GM12878 (cell line): ENCODE measurements at regions not wholly inside any gene's neighbourhood (a gene's known extent, or its start where the extent isn't known, plus 50 kb on each side); places are given as distances from the start of the nearest gene placed in this dataset.

ENCODE experiments used
- ATAC-seq: fragments of 200-7000 bp; cut with Tn5 transposase; 3 replicates; pipeline ENCODE4 v1.9.1; 2020; ENCODE audit warnings: mild to moderate bottlenecking, moderate library complexity
- BruUV-seq: library from RNA; stranded (reverse); fragments of 400-500 nt; replicated peaks from 2 replicates; lab custom pipeline; 2021; lab: Mats Ljungman, UMichigan
- CTCF ChIA-PET: fragments of 300-600 bp; sonication (Branson Sonifier 250); formaldehyde crosslinking; extraction: SDS; loops from one replicate; lab custom pipeline; 2021; ENCODE audit warnings: inconsistent platforms; lab: Yijun Ruan, JAX
- POLR2A ChIA-PET: fragments of 350-600 bp; formaldehyde crosslinking; extraction: SDS; loops from one replicate; lab custom pipeline; 2021; ENCODE audit warnings: inconsistent platforms; lab: Charles Lee
- RAD21 ChIA-PET: fragments of 300-600 bp; sonication (Branson Sonifier 250); formaldehyde crosslinking; loops from one replicate; lab custom pipeline; 2023; ENCODE audit warnings: antibody characterized with exemption; ENCODE audit not compliant: unreplicated experiment; lab: Charles Lee
- SMC1A ChIA-PET: fragments of 300-600 bp; sonication (Branson Sonifier 250); formaldehyde crosslinking; loops from one replicate; lab custom pipeline; 2023; ENCODE audit not compliant: unreplicated experiment, uncharacterized antibody; lab: Charles Lee
- DNase-seq: peaks from one replicate; pipeline ENCODE4 v3.0.0-alpha.2; 2011; ENCODE audit warnings: low read depth, low spot score
- FAIRE-seq: peaks from 3 replicates; lab custom pipeline; 2011; peaks lifted over from hg19 to GRCh38; lab: Jason Lieb, UNC
- H2AFZ ChIP-seq: 2 replicates; pipeline ENCODE4 v1.6.0; 2011; ENCODE audit warnings: low read depth, low read length, control low read depth; ENCODE audit not compliant: control insufficient read depth
- H3K27ac ChIP-seq: 2 replicates; pipeline ENCODE4 v1.5.1; 2011; ENCODE audit warnings: control low read depth; ENCODE audit not compliant: control insufficient read depth, insufficient read depth
- H3K27me3 ChIP-seq, 2 experiments: replicated peaks in 1 of 2; 2 replicates each; pipeline versions ENCODE4 v1.6.0 to v1.6.1; 2011; ENCODE audit warnings: low read length in 1 of 2; ENCODE audit not compliant: control insufficient read depth in 2 of 2, insufficient read depth in 2 of 2
- H3K36me3 ChIP-seq, 2 experiments: 2 replicates each; pipeline ENCODE4 v1.5.1; 2011; ENCODE audit warnings: low read length in 1 of 2; ENCODE audit not compliant: control insufficient read depth in 2 of 2, insufficient read depth in 2 of 2
- H3K4me1 ChIP-seq: 2 replicates; pipeline ENCODE4 v1.6.1; 2011; ENCODE audit warnings: mild to moderate bottlenecking, low read length, moderate library complexity, mixed read lengths; ENCODE audit not compliant: control insufficient read depth, insufficient read depth
- H3K4me2 ChIP-seq: 2 replicates; pipeline ENCODE4 v1.6.0; 2011; ENCODE audit warnings: control low read depth; ENCODE audit not compliant: control insufficient read depth, insufficient read depth
- H3K4me3 ChIP-seq: fragments of 200-600 bp; sonication (generic); 2 replicates; pipeline ENCODE4 v1.5.1; 2016
- H3K79me2 ChIP-seq: 2 replicates; pipeline ENCODE4 v1.6.0; 2011; ENCODE audit warnings: low read length; ENCODE audit not compliant: control insufficient read depth, insufficient read depth
- H3K9ac ChIP-seq: 2 replicates; pipeline ENCODE4 v1.8.0; 2011; ENCODE audit warnings: low read length, control low read depth, mixed read lengths; ENCODE audit not compliant: control insufficient read depth, insufficient read depth
- H3K9me3 ChIP-seq: replicated peaks from 3 replicates; pipeline ENCODE4 v1.5.1; 2011; ENCODE audit warnings: mild to moderate bottlenecking, low read length; ENCODE audit not compliant: control insufficient read depth, insufficient read depth
- H4K20me1 ChIP-seq: 2 replicates; pipeline ENCODE4 v1.6.0; 2011; ENCODE audit not compliant: control insufficient read depth, insufficient read depth
- BACH1 ChIP-seq: fragments of 450-650 bp; IDR thresholded peaks from 2 replicates; pipeline ENCODE4 v1.6.1; 2017; ENCODE audit warnings: mild to moderate bottlenecking, borderline replicate concordance
- CBFB ChIP-seq: IDR thresholded peaks from 2 replicates; pipeline ENCODE4 v1.6.1; 2016; ENCODE audit warnings: antibody characterized with exemption, low read depth
- CREB1 ChIP-seq: IDR thresholded peaks from 2 replicates; pipeline ENCODE4 v1.6.1; 2012; ENCODE audit warnings: low read depth, mild to moderate bottlenecking, inconsistent platforms
- CTCF ChIP-seq, 3 experiments: IDR thresholded peaks in 2 of 3; conservative IDR thresholded peaks in 1 of 3; 2 replicates each; pipeline ENCODE4 v1.5.1; 2011; ENCODE audit warnings: low read depth in 3 of 3, low read length in 3 of 3, mild to moderate bottlenecking in 3 of 3, control low read depth in 2 of 3, moderate library complexity in 2 of 3, inconsistent platforms in 1 of 3, mixed read lengths in 1 of 3; ENCODE audit not compliant: control insufficient read depth in 2 of 3, insufficient read depth in 1 of 3; ENCODE audit errors: extremely low read depth in 1 of 3
- EED ChIP-seq: sonication (generic); IDR thresholded peaks from 2 replicates; pipeline ENCODE4 v1.6.1; 2016; ENCODE audit warnings: antibody characterized with exemption, low read depth
- FOS ChIP-seq: IDR thresholded peaks from 3 replicates; pipeline ENCODE4 v1.6.1; 2011; ENCODE audit warnings: borderline replicate concordance; ENCODE audit not compliant: insufficient read length; ENCODE audit errors: extremely low read depth
- IRF4 ChIP-seq: IDR thresholded peaks from 2 replicates; pipeline ENCODE4 v1.6.1; 2011; ENCODE audit warnings: low read depth, low read length
- MLLT1 ChIP-seq: fragments of 450-650 bp; IDR thresholded peaks from 2 replicates; pipeline ENCODE4 v1.6.1; 2016; ENCODE audit warnings: mild to moderate bottlenecking
- MTA3 ChIP-seq: IDR thresholded peaks from 2 replicates; pipeline ENCODE4 v1.6.1; 2012; ENCODE audit warnings: low read length, inconsistent platforms, borderline replicate concordance
- NBN ChIP-seq: fragments of 450-650 bp; IDR thresholded peaks from 2 replicates; pipeline ENCODE4 v1.6.1; 2016
- NFXL1 ChIP-seq: fragments of 450-650 bp; IDR thresholded peaks from 2 replicates; pipeline ENCODE4 v1.6.1; 2017; ENCODE audit warnings: antibody characterized with exemption, mild to moderate bottlenecking, borderline replicate concordance
- NR2C2 ChIP-seq: IDR thresholded peaks from 2 replicates; pipeline ENCODE4 v1.6.1; 2011; ENCODE audit warnings: borderline replicate concordance, low read depth; ENCODE audit not compliant: control insufficient read depth, insufficient read length
- POLR2AphosphoS5 ChIP-seq: IDR thresholded peaks from 2 replicates; pipeline ENCODE4 v1.6.1; 2011; ENCODE audit warnings: mild to moderate bottlenecking, low read length, inconsistent platforms
- RBBP5 ChIP-seq: fragments of 200-600 bp; sonication (generic); conservative IDR thresholded peaks from 2 replicates; pipeline ENCODE4 v1.6.1; 2016
- RCOR1 ChIP-seq: conservative IDR thresholded peaks from 2 replicates; pipeline ENCODE4 v1.6.1; 2012; ENCODE audit warnings: low read depth, low read length, improper control_type of control experiment
- SMC3 ChIP-seq: IDR thresholded peaks from 2 replicates; pipeline ENCODE4 v1.6.1; 2011; ENCODE audit warnings: low read length, improper control_type of control experiment, borderline replicate concordance
- SREBF2 ChIP-seq: IDR thresholded peaks from 2 replicates; pipeline ENCODE4 v1.6.1; 2012; ENCODE audit warnings: mild to moderate bottlenecking, low read length
- WRNIP1 ChIP-seq: IDR thresholded peaks from 2 replicates; pipeline ENCODE4 v1.6.1; 2011; ENCODE audit warnings: low read depth, low read length, improper control_type of control experiment, borderline replicate concordance
- ZSCAN29 ChIP-seq: fragments of 450-650 bp; IDR thresholded peaks from 2 replicates; pipeline ENCODE4 v1.6.1; 2017; ENCODE audit warnings: mild to moderate bottlenecking, moderate library complexity
- WGBS: methylation state at CpG from one replicate; pipeline ENCODE4 v1.1.6; 2016; ENCODE audit warnings: low lambda C conversion rate; ENCODE audit not compliant: insufficient replicate concordance, insufficient coverage; ENCODE audit errors: missing lambda C conversion rate; 5-methylcytosine and 5-hydroxymethylcytosine counted together
- in situ Hi-C: fragments of 300-500 bp; cut with MboI; formaldehyde crosslinking; loops from 9 replicates; pipeline ENCODE4 v1.14.3; 2018; ENCODE audit warnings: mixed read lengths
- intact Hi-C: fragments of 100-400 bp; cut with micrococcal nuclease; formaldehyde crosslinking; loops from one replicate; pipeline ENCODE4 v1.14.2; 2022; ENCODE audit not compliant: unreplicated experiment

DNA sequence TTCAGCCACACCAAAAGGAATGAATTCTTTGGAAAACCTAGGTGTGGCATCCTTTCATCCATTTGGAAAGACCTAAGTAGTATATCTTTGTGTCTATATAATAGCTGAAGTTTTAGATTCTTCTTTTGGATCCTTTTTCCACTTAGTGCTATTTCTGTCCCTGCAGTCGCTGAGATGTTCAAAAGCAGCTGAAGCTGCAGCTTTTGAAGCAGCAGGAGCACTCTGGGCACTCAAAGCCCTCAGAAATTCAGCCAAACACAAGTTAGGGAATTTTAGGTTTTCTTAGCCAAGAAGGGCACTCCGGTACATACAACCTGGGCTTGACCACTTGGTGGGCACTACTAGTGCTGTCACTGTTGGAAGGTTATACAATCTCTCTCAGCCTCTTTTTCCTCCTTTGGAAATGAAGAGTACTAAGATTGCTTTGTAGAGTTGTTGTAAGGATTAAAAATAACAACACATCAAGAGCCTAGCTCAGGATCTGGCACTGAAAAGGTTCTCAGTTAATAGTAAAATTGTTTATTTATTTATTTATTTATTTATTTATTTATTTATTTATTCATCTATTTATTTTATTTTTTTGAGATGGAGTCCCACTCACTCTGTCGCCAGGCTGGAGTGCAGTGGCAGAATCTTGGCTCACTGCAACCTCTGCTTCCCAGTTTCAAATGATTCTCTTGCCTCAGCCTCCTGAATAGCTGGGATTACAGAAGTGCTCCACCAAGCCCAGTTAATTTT lies 71.9 kb upstream of the SLC22A16 start (continued):
- TF ChIP-seq SREBF2: no peak
- TF ChIP-seq CTCF (IDR thresholded peaks at IDR 0.05 in 2 of 3, conservative IDR thresholded peaks at IDR 0.05 in 1 of 3; ENCODE audit: control insufficient read depth in 2 of 3, extremely low read depth in 1 of 3, insufficient read depth in 1 of 3, low read depth in 3 of 3, low read length in 3 of 3): no peak
- TF ChIP-seq NFXL1: no peak
- TF ChIP-seq FOS: no peak
- no peak for TF ChIP-seq CBFB

DNA sequence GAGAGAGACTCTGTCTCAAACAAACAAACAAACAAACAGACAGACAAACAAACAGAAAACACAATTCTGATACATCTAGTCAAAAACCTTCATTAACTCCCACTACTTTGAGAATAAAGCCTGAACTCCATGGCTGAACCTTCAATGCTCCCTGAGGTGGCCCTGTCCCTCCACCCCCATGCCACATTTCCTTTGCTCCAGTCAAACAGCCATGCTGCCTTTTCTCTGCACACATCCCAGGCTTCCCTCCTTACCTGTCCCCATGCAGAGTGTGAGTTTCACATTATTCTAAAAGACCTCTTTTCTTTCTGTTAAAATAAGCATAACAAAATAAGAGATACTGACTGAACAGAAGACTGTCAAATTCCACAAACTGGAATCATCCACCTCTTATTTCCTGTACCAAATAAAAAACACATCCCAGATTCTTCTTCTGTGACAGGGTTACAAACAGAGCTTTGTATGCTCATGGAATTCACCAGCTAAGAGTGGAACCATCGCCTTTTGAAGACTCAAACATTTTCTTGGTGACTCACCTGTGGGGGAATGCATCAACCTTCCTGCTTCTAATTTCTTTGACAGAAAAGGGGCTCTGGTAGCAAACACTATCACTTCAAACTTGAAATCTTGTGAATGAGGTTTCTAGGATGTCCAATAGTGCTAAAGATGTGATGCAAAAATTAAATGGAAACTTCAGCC lies 71.0 kb upstream of the SLC22A16 start:
- CTCF ChIA-PET: interaction anchor here (0.6 to 1.0 kb wide), 2 partner anchors 384 to 402 kb away, joined by 3 to 4 read pairs; no protein-coding TSS in a partner anchor

More for the DNA sequence above, 71.0 kb upstream of the SLC22A16 start:
- no peak overlapping the region for H3K4me2 ChIP-seq
- H3K36me3 ChIP-seq: no peaks in the 10 kb centered on the region
- ChIA-PET POLR2A (interaction anchor here (0.7 kb wide), 1 partner anchor 41 kb away, joined by 3 read pairs; no protein-coding TSS in a partner anchor), SMC1A (no interaction called here), RAD21 (no interaction called here)
- no peak overlapping the region for H2AFZ ChIP-seq
- TF ChIP-seq EED (no peak), POLR2AphosphoS5 (no peak), MLLT1 (no peak), RBBP5 (no peak), RCOR1 (no peak), IRF4 (no peak), WRNIP1 (no peak), SMC3 (no peak), MTA3 (no peak), NBN (no peak), CREB1 (no peak), ZSCAN29 (no peak), NR2C2 (no peak), BACH1 (no peak)
- no peaks in the 10 kb centered on the region for H3K27me3 ChIP-seq
- H3K9ac ChIP-seq: no peak overlapping the region
- H4K20me1 ChIP-seq: no peaks in the 10 kb centered on the region
- DNase-seq: no peak
- H3K79me2 ChIP-seq: no peaks in the 10 kb centered on the region
- 0% methylated on average over 1 of the region's 1 CpG for WGBS
- in situ Hi-C loops: no loop called here
- H3K9me3 ChIP-seq: peaks cover 2% of the 10 kb centered on the region; the same call in 2 of the 3 replicates
- no peak overlapping the region for H3K4me3 ChIP-seq
- no peaks in the 10 kb centered on the region; the same call in 1 of the 2 replicates for H3K4me1 ChIP-seq
- intact Hi-C loops: no loop called here
- FAIRE-seq: no peak
- ATAC-seq: no peak
- BruUV-seq: no TSS peak
- no peak overlapping the region for H3K27ac ChIP-seq
